Testis (tissue), 2 donors: ENCODE measurements at regions not wholly inside any gene's neighbourhood (a gene's known extent, or its start where the extent isn't known, plus 50 kb on each side); places are given as distances from the start of the nearest gene placed in this dataset.

Experiments used
- DNase-seq: peaks from one replicate; pipeline ENCODE4 v3.0.0-alpha.2; 2019
- H3K27ac ChIP-seq, 2 donors: fragments of 200-600 bp; sonication (generic); one replicate each; pipeline ENCODE4 v1.5.1; 2019
- H3K27me3 ChIP-seq: fragments of 200-600 bp; sonication (generic); one replicate; pipeline ENCODE4 v1.5.1; 2019
- H3K36me3 ChIP-seq: fragments of 200-600 bp; sonication (generic); one replicate; pipeline ENCODE4 v1.5.1; 2017; ENCODE audit warnings: low read depth; ENCODE audit errors: missing control alignments
- H3K4me1 ChIP-seq: fragments of 200-600 bp; sonication (generic); one replicate; pipeline ENCODE4 v1.5.1; 2019
- H3K4me3 ChIP-seq, 2 donors: fragments of 200-600 bp; sonication (generic); one replicate each; pipeline ENCODE4 v1.5.1; 2017 to 2019
- H3K9me3 ChIP-seq: fragments of 200-600 bp; sonication (generic); one replicate; pipeline ENCODE4 v1.5.1; 2017
- POLR2A ChIP-seq: fragments of 450-650 bp; IDR thresholded peaks from one replicate; pipeline ENCODE4 v1.6.1; 2017; ENCODE audit warnings: antibody characterized with exemption, mild to moderate bottlenecking, moderate library complexity
- WGBS, 2 donors: methylation state at CpG; one replicate each; pipeline ENCODE4 v1.1.5; 2018; 5-methylcytosine and 5-hydroxymethylcytosine counted together
- intact Hi-C: fragments of 100-400 bp; cut with DNase I; formaldehyde crosslinking; loops from one replicate; pipeline ENCODE4 v1.15.1; 2023; ENCODE audit warnings: low total_unique reads
- TF ChIP-seq, protein P1 (sequence below), 3 experiments: fragments of 450-650 bp in 2 of 3; fragments of 200-600 bp in 1 of 3; sonication (generic) in 1 of 3; IDR thresholded peaks; one replicate each; pipeline ENCODE4 v1.5.1; 2016 to 2019; ENCODE audit warnings: antibody characterized with exemption in 3 of 3, mild to moderate bottlenecking in 2 of 3, moderate library complexity in 1 of 3

DNA sequence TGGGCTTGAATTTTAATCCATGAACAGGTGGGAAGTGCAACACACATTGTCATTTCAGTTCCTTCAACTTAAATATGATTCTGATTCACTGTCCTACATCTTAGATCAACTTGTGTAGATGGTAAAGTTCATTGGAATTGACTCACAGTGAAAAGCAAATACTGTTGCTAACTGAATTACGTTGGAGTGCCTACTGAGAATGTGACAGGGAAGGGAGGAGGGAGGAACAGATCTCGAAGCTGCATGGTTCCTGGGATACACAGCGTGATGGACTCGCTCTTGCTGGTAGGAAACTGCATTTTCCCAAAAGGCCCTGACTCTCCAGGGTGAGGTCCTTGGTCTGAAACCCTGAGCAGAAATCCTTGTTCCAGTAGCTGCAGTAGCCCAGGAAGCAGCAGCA is 284.2 kb downstream of the USP46 start:
- no peaks in the 10 kb centered on the region for H3K36me3 ChIP-seq
- DNase-seq, result no peak
- no peak overlapping the region for H3K27ac ChIP-seq
- WGBS, 2 donors, result 67 to 72% methylated on average over 4 of the region's 4 CpGs
- no peaks in the 10 kb centered on the region for H3K9me3 ChIP-seq
- H3K4me3 ChIP-seq, result no peak overlapping the region
- H3K27me3 ChIP-seq, result no peaks in the 10 kb centered on the region
- TF ChIP-seq POLR2A, result no peak
- TF ChIP-seq, protein P1, sequence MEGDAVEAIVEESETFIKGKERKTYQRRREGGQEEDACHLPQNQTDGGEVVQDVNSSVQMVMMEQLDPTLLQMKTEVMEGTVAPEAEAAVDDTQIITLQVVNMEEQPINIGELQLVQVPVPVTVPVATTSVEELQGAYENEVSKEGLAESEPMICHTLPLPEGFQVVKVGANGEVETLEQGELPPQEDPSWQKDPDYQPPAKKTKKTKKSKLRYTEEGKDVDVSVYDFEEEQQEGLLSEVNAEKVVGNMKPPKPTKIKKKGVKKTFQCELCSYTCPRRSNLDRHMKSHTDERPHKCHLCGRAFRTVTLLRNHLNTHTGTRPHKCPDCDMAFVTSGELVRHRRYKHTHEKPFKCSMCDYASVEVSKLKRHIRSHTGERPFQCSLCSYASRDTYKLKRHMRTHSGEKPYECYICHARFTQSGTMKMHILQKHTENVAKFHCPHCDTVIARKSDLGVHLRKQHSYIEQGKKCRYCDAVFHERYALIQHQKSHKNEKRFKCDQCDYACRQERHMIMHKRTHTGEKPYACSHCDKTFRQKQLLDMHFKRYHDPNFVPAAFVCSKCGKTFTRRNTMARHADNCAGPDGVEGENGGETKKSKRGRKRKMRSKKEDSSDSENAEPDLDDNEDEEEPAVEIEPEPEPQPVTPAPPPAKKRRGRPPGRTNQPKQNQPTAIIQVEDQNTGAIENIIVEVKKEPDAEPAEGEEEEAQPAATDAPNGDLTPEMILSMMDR (IDR thresholded peaks at IDR 0.05), result no peak
- intact Hi-C loops, result loop anchor here (10.0 kb wide), 1 partner anchor 610 kb away; no protein-coding TSS in a partner anchor
- H3K4me1 ChIP-seq, result no peaks in the 10 kb centered on the region

- intact Hi-C loops, result loop anchor here (10.0 kb wide), 1 partner anchor 609 kb away; no protein-coding TSS in a partner anchor
- no peaks in the 10 kb centered on the region for H3K36me3 ChIP-seq
- TF ChIP-seq, protein P1 (IDR thresholded peaks at IDR 0.05), result peak; percentile 73 to 91 (median 83)
- TF ChIP-seq POLR2A, result no peak
- H3K27ac ChIP-seq, result no peak overlapping the region
- peak; percentile 51 for DNase-seq
- no peaks in the 10 kb centered on the region for H3K27me3 ChIP-seq
- 40 to 51% methylated on average over 7 of the region's 7 CpGs for WGBS, 2 donors
- no peak overlapping the region for H3K4me3 ChIP-seq
- H3K9me3 ChIP-seq, result no peaks in the 10 kb centered on the region
- H3K4me1 ChIP-seq, result no peaks in the 10 kb centered on the region
Observed at GRCh38 chr4:52376132-52376704, 282.9 kb downstream of the USP46 start.

DNA sequence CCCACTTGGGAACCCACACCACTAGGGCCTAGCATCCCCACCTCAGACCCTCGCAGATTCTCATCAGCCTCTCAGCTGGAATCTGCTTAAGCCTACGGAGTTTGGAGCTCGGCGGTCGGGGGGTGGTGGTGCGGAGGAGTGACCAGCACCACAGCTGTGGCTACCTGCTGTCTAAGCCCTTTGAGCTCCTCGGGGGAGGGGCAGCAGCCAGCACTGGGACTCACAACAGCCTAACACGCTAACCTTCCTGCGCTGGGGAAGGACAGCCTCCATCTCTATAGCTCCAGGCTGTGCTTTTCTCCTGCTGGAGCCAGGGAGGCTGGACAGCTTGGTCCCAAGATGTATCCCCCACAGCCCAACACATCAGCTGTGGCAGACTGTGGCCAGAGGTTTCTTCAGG is 281.5 kb downstream of the USP46 start:
- no peak overlapping the region for H3K27ac ChIP-seq
- H3K4me1 ChIP-seq, result no peaks in the 10 kb centered on the region
- TF ChIP-seq, protein P1 (IDR thresholded peaks at IDR 0.05), result no peak
- TF ChIP-seq POLR2A, result no peak
- no peak for DNase-seq
- no peaks in the 10 kb centered on the region for H3K9me3 ChIP-seq
- 77 to 84% methylated on average over 6 to 9 of the region's 9 CpGs for WGBS, 2 donors
- H3K27me3 ChIP-seq, result no peaks in the 10 kb centered on the region
- H3K36me3 ChIP-seq, result no peaks in the 10 kb centered on the region
- intact Hi-C loops, result loop anchor here (10.0 kb wide), 1 partner anchor 607 kb away; no protein-coding TSS in a partner anchor
- no peak overlapping the region for H3K4me3 ChIP-seq

DNA sequence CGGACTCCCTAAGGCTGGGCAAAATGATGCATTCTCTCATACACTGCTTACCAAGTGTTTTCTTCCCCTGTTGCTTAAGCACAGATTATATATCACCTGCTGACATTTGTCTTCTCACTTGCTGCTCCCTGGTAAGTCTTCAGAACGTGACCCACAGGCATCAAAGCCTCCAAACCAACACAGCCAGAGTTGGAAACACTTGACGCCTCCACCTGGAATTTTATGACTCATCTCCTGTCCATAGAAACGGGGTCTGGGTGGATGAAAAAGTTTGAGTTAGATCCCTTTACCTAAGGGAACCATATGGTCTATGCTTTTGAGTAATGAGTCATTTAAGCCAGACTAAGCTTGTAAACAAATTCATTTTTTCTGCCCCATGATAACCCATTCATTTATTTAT is 251.6 kb downstream of the USP46 start:
- TF ChIP-seq, protein P1 (IDR thresholded peaks at IDR 0.05), result no peak
- no peak for TF ChIP-seq POLR2A
- no peak overlapping the region for H3K27ac ChIP-seq
- intact Hi-C loops, result no loop called here
- no peaks in the 10 kb centered on the region for H3K27me3 ChIP-seq
- H3K4me1 ChIP-seq, result no peaks in the 10 kb centered on the region
- no peak overlapping the region for H3K4me3 ChIP-seq
- no peaks in the 10 kb centered on the region for H3K36me3 ChIP-seq
- no peak for DNase-seq
- WGBS, 2 donors, result 65 to 74% methylated on average over 4 of the region's 4 CpGs
- no peaks in the 10 kb centered on the region for H3K9me3 ChIP-seq

DNA sequence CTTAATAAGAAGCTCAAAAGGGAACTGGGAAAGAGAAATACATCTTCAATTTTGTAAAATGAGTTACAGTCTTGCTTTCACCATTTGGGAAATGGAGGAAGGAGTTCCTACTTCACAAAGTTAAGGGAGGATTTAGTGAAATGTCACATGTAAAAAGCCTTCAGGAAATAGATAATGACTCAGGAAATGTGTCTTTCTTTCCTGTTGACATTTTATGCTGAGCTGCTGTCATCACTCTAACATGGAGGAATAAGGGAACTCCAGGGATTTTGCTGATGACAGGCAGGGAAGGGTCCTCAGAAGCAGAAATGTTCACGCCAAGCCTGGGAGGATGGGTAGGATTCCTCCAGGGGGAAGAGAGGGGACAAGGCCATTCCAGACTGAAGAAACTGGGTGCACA is 251.1 kb downstream of the USP46 start:
- Histone ChIP-seq H3K4me1 (no peaks in the 10 kb centered on the region), H3K36me3 (no peaks in the 10 kb centered on the region), H3K27me3 (no peaks in the 10 kb centered on the region), H3K4me3 (no peak overlapping the region), H3K9me3 (no peaks in the 10 kb centered on the region), H3K27ac (no peak overlapping the region)
- WGBS, 2 donors, result 78 to 91% methylated on average over 1 of the region's 1 CpG
- TF ChIP-seq POLR2A, result no peak
- TF ChIP-seq, protein P1 (IDR thresholded peaks at IDR 0.05), result no peak
- no peak for DNase-seq
- intact Hi-C loops, result no loop called here
